ENCODE measurements at regions not wholly inside any gene's neighbourhood (a gene's known extent, or its start where the extent isn't known, plus 50 kb on each side); places are given as distances from the start of the nearest gene placed in this dataset.

- no peak for TF ChIP-seq CTCF (conservative IDR thresholded peaks at IDR 0.05; ENCODE audit: low read depth, low read length)
- TF ChIP-seq EZH2 (IDR thresholded peaks at IDR 0.05; ENCODE audit: borderline replicate concordance, low read depth, low read length, poor library complexity, severe bottlenecking) = no peak
Measured at GRCh38 chr2:176793792-176794191, 418.8 kb upstream of the HNRNPA3 start.
